ENCODE measurements at regions not wholly inside any gene's neighbourhood (a gene's known extent, or its start where the extent isn't known, plus 50 kb on each side); places are given as distances from the start of the nearest gene placed in this dataset.

- Histone ChIP-seq H3K27me3 (ENCODE audit: insufficient read depth, low read length) (no peaks in the 10 kb centered on the region), H2AFZ (ENCODE audit: low read depth, low read length, poor library complexity, severe bottlenecking) (no peak overlapping the region), H3K9ac (ENCODE audit: low read length) (no peak overlapping the region), H3K27ac (ENCODE audit: low read depth, low read length) (no peak overlapping the region), H3K79me2 (ENCODE audit: insufficient read depth, low read length) (no peaks in the 10 kb centered on the region), H3K9me3 (ENCODE audit: control insufficient read depth in 1 of 2, insufficient read depth in 1 of 2, low read depth in 1 of 2, low read length in 2 of 2) (peaks cover under 1 to 15% of the 10 kb centered on the region in 2 experiments; a peak in 2 of 4 replicates), H3K4me3 (replicated peaks in 1 of 2; ENCODE audit: low read depth in 1 of 2, low read length in 2 of 2) (no peak overlapping the region), H4K20me1 (ENCODE audit: insufficient read depth) (no peaks in the 10 kb centered on the region), H3K36me3 (ENCODE audit: control insufficient read depth in 1 of 2, insufficient read depth in 2 of 2, low read length in 2 of 2) (no peaks in the 10 kb centered on the region), H3K4me2 (ENCODE audit: low read length) (no peak overlapping the region), H3K4me1 (ENCODE audit: control insufficient read depth in 1 of 2, insufficient read depth in 2 of 2, low read length in 2 of 2) (no peaks in the 10 kb centered on the region), H3K9me2 (ENCODE audit: insufficient read depth) (no peaks in the 10 kb centered on the region)
- ATAC-seq (no peak), DNase-seq (ENCODE audit: low read depth, low spot score) (no peak)
- TF ChIP-seq SRF (IDR thresholded peaks at IDR 0.05; ENCODE audit: low read depth) (no peak), JUND (IDR thresholded peaks at IDR 0.05) (no peak), MAX (IDR thresholded peaks at IDR 0.05) (no peak), ZBTB33 (IDR thresholded peaks at IDR 0.05; ENCODE audit: extremely low read depth, insufficient replicate concordance, low read length) (no peak), FOSL1 (IDR thresholded peaks at IDR 0.05; ENCODE audit: low read depth) (no peak), SP1 (IDR thresholded peaks at IDR 0.05; ENCODE audit: low read depth) (no peak), RAD21 (IDR thresholded peaks at IDR 0.05; ENCODE audit: low read depth) (no peak), CBX3 (IDR thresholded peaks at IDR 0.05; ENCODE audit: low read depth) (no peak), POLR2AphosphoS5 (IDR thresholded peaks at IDR 0.05; ENCODE audit: low read depth, low read length) (no peak), EGR1 (IDR thresholded peaks at IDR 0.05; ENCODE audit: low read depth) (no peak), ELF1 (IDR thresholded peaks at IDR 0.05; ENCODE audit: borderline replicate concordance, low read depth) (no peak)
- TF ChIP-seq, protein P1, sequence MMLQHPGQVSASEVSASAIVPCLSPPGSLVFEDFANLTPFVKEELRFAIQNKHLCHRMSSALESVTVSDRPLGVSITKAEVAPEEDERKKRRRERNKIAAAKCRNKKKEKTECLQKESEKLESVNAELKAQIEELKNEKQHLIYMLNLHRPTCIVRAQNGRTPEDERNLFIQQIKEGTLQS (IDR thresholded peaks at IDR 0.05) = no peak
- ChIA-PET POLR2A (no interaction called here), CTCF (no interaction called here), RAD21 (ENCODE audit: low non-redundant PET in 1 of 2, low total read pairs in 2 of 2, uncharacterized antibody in 2 of 2, unreplicated experiment in 2 of 2) (no interaction called here)
- intact Hi-C loops (cut with micrococcal nuclease) = no loop called here
- BruUV-seq (replicated peaks) = no TSS peak
Measured at GRCh38 chr7:145464287-145464686, 628.4 kb upstream of the TPK1 start.

All from HCT116 (cell line).